NCI-H510A treated with DMSO at 0.1 percent for 48 hours (cell line): ENCODE measurements at regions not wholly inside any gene's neighbourhood (a gene's known extent, or its start where the extent isn't known, plus 50 kb on each side); places are given as distances from the start of the nearest gene placed in this dataset.
"Not testable (repeated sequence)": the region's sequence is repeated elsewhere in the genome, so short reads cannot be mapped to it uniquely, and the experiment has no call there.

Experiments
- DNase-seq: peaks from one replicate; lab custom pipeline; 2025; lab: John Stamatoyannopoulos, UW

GRCh38 chr11:8772571-8773519 lies 90.3 kb downstream of the RPL27A start:
- no peak for DNase-seq

GRCh38 chr11:8773916-8774539 lies 91.4 kb downstream of the RPL27A start:
- DNase-seq, result no peak

GRCh38 chr11:8774916-8775315 lies 92.3 kb downstream of the RPL27A start:
- DNase-seq, result not testable (repeated sequence)

GRCh38 chr11:8775332-8775731 lies 92.7 kb downstream of the RPL27A start:
- no peak for DNase-seq

- DNase-seq, result no peak
Observed at GRCh38 chr11:8775734-8776133, 93.1 kb downstream of the RPL27A start.

- no peak for DNase-seq
Observed at GRCh38 chr11:8776209-8776608, 93.6 kb downstream of the RPL27A start.

GRCh38 chr11:8777907-8778767 lies 95.5 kb downstream of the RPL27A start:
- no peak for DNase-seq

- DNase-seq, result no peak
Observed at GRCh38 chr11:8779107-8779506, 96.5 kb downstream of the RPL27A start.

- no peak for DNase-seq
Observed at GRCh38 chr11:8779732-8780131, 97.1 kb downstream of the RPL27A start.

- no peak for DNase-seq
Observed at GRCh38 chr11:8784954-8785353, 102.4 kb downstream of the RPL27A start.

GRCh38 chr11:8785457-8785856 lies 102.9 kb downstream of the RPL27A start:
- no peak for DNase-seq

- no peak for DNase-seq
Observed at GRCh38 chr11:8785998-8786397, 103.4 kb downstream of the RPL27A start.

GRCh38 chr11:8786933-8787332 lies 104.3 kb downstream of the RPL27A start:
- no peak for DNase-seq

- DNase-seq, result no peak
Observed at GRCh38 chr11:8787372-8787771, 104.8 kb downstream of the RPL27A start.

GRCh38 chr11:8788616-8789015 lies 106.0 kb downstream of the RPL27A start:
- DNase-seq, result no peak

- no peak for DNase-seq
Observed at GRCh38 chr11:8789864-8790263, 107.3 kb downstream of the RPL27A start.

- DNase-seq, result no peak
Observed at GRCh38 chr11:8790968-8791367, 108.4 kb downstream of the RPL27A start.

GRCh38 chr11:8792710-8793109 lies 110.1 kb downstream of the RPL27A start:
- DNase-seq, result no peak

- no peak for DNase-seq
Observed at GRCh38 chr11:8793114-8793777, 110.7 kb downstream of the RPL27A start.

GRCh38 chr11:8794126-8794525 lies 111.5 kb downstream of the RPL27A start:
- no peak for DNase-seq

- no peak for DNase-seq
Observed at GRCh38 chr11:8794677-8795103, 112.1 kb downstream of the RPL27A start.

- DNase-seq, result no peak
Observed at GRCh38 chr11:8796941-8797340, 114.0 kb upstream of the AKIP1 start.
